H9 (cell line): ENCODE measurements at regions not wholly inside any gene's neighbourhood (a gene's known extent, or its start where the extent isn't known, plus 50 kb on each side); places are given as distances from the start of the nearest gene placed in this dataset.

ENCODE experiments used
- DNase-seq: peaks from one replicate; pipeline ENCODE4 v3.0.0-alpha.2; 2017
- H2AFZ ChIP-seq: one replicate; pipeline ENCODE4 v1.6.1; 2013; ENCODE audit warnings: mild to moderate bottlenecking, low read length, control low read depth, moderate library complexity
- H2AK5ac ChIP-seq: 2 replicates; pipeline ENCODE4 v1.6.1; 2013; ENCODE audit warnings: low read length, control low read depth, mixed read lengths; ENCODE audit not compliant: insufficient read length
- H2BK120ac ChIP-seq: one replicate; pipeline ENCODE4 v1.6.1; 2013; ENCODE audit warnings: low read depth, mild to moderate bottlenecking, low read length, control low read depth, inconsistent platforms; ENCODE audit not compliant: poor library complexity, severe bottlenecking
- H2BK12ac ChIP-seq: 2 replicates; pipeline ENCODE4 v1.6.1; 2013; ENCODE audit warnings: low read length, control low read depth, mixed read lengths, low read depth; ENCODE audit not compliant: insufficient read length
- H2BK15ac ChIP-seq: 2 replicates; pipeline ENCODE4 v1.6.1; 2013; ENCODE audit warnings: low read depth, low read length, control low read depth
- H2BK20ac ChIP-seq: one replicate; pipeline ENCODE4 v1.6.1; 2013; ENCODE audit warnings: low read depth, mild to moderate bottlenecking, low read length, control low read depth, inconsistent platforms; ENCODE audit not compliant: poor library complexity, severe bottlenecking
- H2BK5ac ChIP-seq: 2 replicates; pipeline ENCODE4 v1.6.1; 2013; ENCODE audit warnings: low read length, control low read depth, mixed read lengths; ENCODE audit not compliant: insufficient read length
- H3K14ac ChIP-seq: 2 replicates; pipeline ENCODE4 v1.6.1; 2013; ENCODE audit warnings: low read length, control low read depth; ENCODE audit not compliant: insufficient read depth
- H3K18ac ChIP-seq: 2 replicates; pipeline ENCODE4 v1.6.1; 2013; ENCODE audit warnings: low read depth, mild to moderate bottlenecking, mixed read lengths, low read length, control low read depth; ENCODE audit not compliant: insufficient read length
- H3K23ac ChIP-seq: 2 replicates; pipeline ENCODE4 v1.6.1; 2013; ENCODE audit warnings: low read length, control low read depth, mixed read lengths, low read depth; ENCODE audit not compliant: insufficient read length
- H3K23me2 ChIP-seq: 2 replicates; pipeline ENCODE4 v1.6.1; 2013; ENCODE audit warnings: low read depth, mild to moderate bottlenecking, mixed read lengths, low read length, control low read depth; ENCODE audit not compliant: insufficient read length, poor library complexity, severe bottlenecking
- H3K27ac ChIP-seq: 2 replicates; pipeline ENCODE4 v1.5.1; 2013; ENCODE audit warnings: low read length, control low read depth, mixed read lengths, low read depth; ENCODE audit not compliant: insufficient read length
- H3K27me3 ChIP-seq: 2 replicates; pipeline ENCODE4 v1.6.1; 2013; ENCODE audit warnings: low read length, control low read depth, inconsistent platforms; ENCODE audit not compliant: insufficient read depth
- H3K4ac ChIP-seq: 2 replicates; pipeline ENCODE4 v1.6.1; 2013; ENCODE audit warnings: low read depth, mild to moderate bottlenecking, control low read depth, inconsistent platforms, low read length, moderate library complexity
- H3K4me1 ChIP-seq: 2 replicates; pipeline ENCODE4 v1.6.1; 2013; ENCODE audit warnings: low read length, control low read depth, inconsistent platforms; ENCODE audit not compliant: insufficient read depth
- H3K4me2 ChIP-seq: 2 replicates; pipeline ENCODE4 v1.6.1; 2013; ENCODE audit warnings: low read length, control low read depth, mixed read lengths; ENCODE audit not compliant: insufficient read length, insufficient read depth
- H3K56ac ChIP-seq: 2 replicates; pipeline ENCODE4 v1.6.1; 2013; ENCODE audit warnings: low read depth, mild to moderate bottlenecking, mixed read lengths, low read length, control low read depth; ENCODE audit not compliant: insufficient read length
- H3K79me1 ChIP-seq: 2 replicates; pipeline ENCODE4 v1.6.1; 2013; ENCODE audit warnings: low read depth, mild to moderate bottlenecking, moderate library complexity, low read length, control low read depth, inconsistent platforms; ENCODE audit not compliant: insufficient read depth, poor library complexity, severe bottlenecking
- H3K79me2 ChIP-seq: 2 replicates; pipeline ENCODE4 v1.6.1; 2013; ENCODE audit warnings: low read length, control low read depth, inconsistent platforms; ENCODE audit not compliant: insufficient read depth
- H3K9ac ChIP-seq: 2 replicates; pipeline ENCODE4 v1.6.1; 2013; ENCODE audit warnings: low read length, control low read depth, mixed read lengths; ENCODE audit not compliant: insufficient read length; ENCODE audit errors: extremely low read depth
- H3K9me3 ChIP-seq: one replicate; pipeline ENCODE4 v1.6.1; 2013; ENCODE audit warnings: low read depth, low read length, inconsistent platforms; ENCODE audit not compliant: control insufficient read depth
- H3T11ph ChIP-seq: one replicate; pipeline ENCODE4 v1.6.1; 2013; ENCODE audit warnings: mild to moderate bottlenecking, low read length, control low read depth, inconsistent platforms
- H4K20me1 ChIP-seq: one replicate; pipeline ENCODE4 v1.6.1; 2013; ENCODE audit not compliant: control insufficient read depth, insufficient read length, insufficient read depth
- H4K5ac ChIP-seq: 2 replicates; pipeline ENCODE4 v1.6.1; 2013; ENCODE audit warnings: low read depth, mild to moderate bottlenecking, mixed read lengths, low read length, control low read depth; ENCODE audit not compliant: insufficient read length
- H4K8ac ChIP-seq: replicated peaks from 2 replicates; pipeline ENCODE4 v1.6.1; 2013; ENCODE audit warnings: low read length, control low read depth, mixed read lengths, low read depth; ENCODE audit not compliant: insufficient read length
- H4K91ac ChIP-seq: 2 replicates; pipeline ENCODE4 v1.6.1; 2013; ENCODE audit warnings: low read depth, mild to moderate bottlenecking, moderate library complexity, mixed read lengths, low read length, control low read depth; ENCODE audit not compliant: insufficient read length
- H3K27ac Mint-ChIP-seq, 3 experiments: 2 replicates in 2 of 3; 3 replicates in 1 of 3; pipeline ENCODE4 v1.8.0; 2020 to 2021; ENCODE audit warnings: mixed read lengths in 3 of 3, mild to moderate bottlenecking in 1 of 3, moderate library complexity in 1 of 3
- H3K27me3 Mint-ChIP-seq: 2 replicates; pipeline ENCODE4 v1.8.0; 2021; ENCODE audit warnings: low read depth, mild to moderate bottlenecking, moderate library complexity, mixed read lengths
- H3K36me3 Mint-ChIP-seq, 3 experiments: 2 replicates in 2 of 3; 3 replicates in 1 of 3; pipeline ENCODE4 v1.8.0; 2020 to 2021; ENCODE audit warnings: low read depth in 3 of 3, mixed read lengths in 3 of 3; ENCODE audit not compliant: insufficient read depth in 1 of 3
- H3K4me1 Mint-ChIP-seq, 2 experiments: 2 replicates each; pipeline ENCODE4 v1.8.0; 2020; ENCODE audit warnings: mixed read lengths in 2 of 2
- H3K4me3 Mint-ChIP-seq, 2 experiments: 2 replicates in 1 of 2; 3 replicates in 1 of 2; pipeline ENCODE4 v1.8.0; 2020 to 2021; ENCODE audit warnings: mild to moderate bottlenecking in 2 of 2, mixed read lengths in 2 of 2, moderate library complexity in 1 of 2
- H3K9me3 Mint-ChIP-seq, 2 experiments: 2 replicates in 1 of 2; 3 replicates in 1 of 2; pipeline ENCODE4 v1.8.0; 2020; ENCODE audit warnings: mild to moderate bottlenecking in 2 of 2, mixed read lengths in 2 of 2, moderate library complexity in 1 of 2
- WGBS: extraction: QIAGEN DNeasy Blood & Tissue Kit; methylation state at CpG from one replicate; pipeline ENCODE4 v1.1.7; 2013; ENCODE audit warnings: missing lambda C conversion rate, low lambda C conversion rate, mixed read lengths; ENCODE audit not compliant: insufficient read length; ENCODE audit errors: extremely low coverage; 5-methylcytosine and 5-hydroxymethylcytosine counted together
- TF ChIP-seq, protein P1 (sequence below): fragments of 200-600 bp; sonication (generic); conservative IDR thresholded peaks from 3 replicates; pipeline ENCODE4 v1.8.0; 2021; ENCODE audit warnings: antibody characterized with exemption, mild to moderate bottlenecking

DNA sequence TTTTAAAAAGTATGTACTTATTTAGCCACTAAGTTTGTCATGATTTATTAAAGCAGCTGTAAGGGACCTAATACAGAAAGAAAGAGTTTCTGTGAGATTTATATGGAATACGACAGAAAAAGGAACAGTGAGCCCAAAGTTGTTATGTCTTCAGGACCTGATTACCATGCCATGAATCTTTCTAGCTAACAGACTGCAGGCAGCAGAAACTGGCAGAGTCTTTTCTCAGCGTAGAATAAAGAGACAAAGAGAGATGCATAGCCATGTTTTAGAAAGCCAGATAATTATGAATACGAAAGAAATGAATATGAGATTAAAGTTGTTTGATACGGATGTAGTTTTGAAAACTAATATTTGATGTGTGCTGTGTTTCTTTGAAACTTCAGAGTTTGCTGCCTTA is 624.1 kb upstream of the ADGRB3 start:
- Histone ChIP-seq H3K4me2 (no peak overlapping the region), H4K91ac (no peak overlapping the region), H2AFZ (peak overlapping the region; percentile 56), H3K79me2 (no peaks in the 10 kb centered on the region), H3K9ac (no peak overlapping the region), H4K8ac (no peak overlapping the region), H2BK15ac (no peak overlapping the region), H3K23ac (no peak overlapping the region), H2BK5ac (no peak overlapping the region), H3K27ac (no peak overlapping the region), H3T11ph (no peak overlapping the region), H3K4me1 (no peaks in the 10 kb centered on the region), H2AK5ac (no peak overlapping the region), H3K79me1 (no peaks in the 10 kb centered on the region), H3K18ac (no peak overlapping the region), H4K5ac (no peak overlapping the region), H2BK120ac (no peak overlapping the region), H3K4ac (no peak overlapping the region), H2BK12ac (no peak overlapping the region), H2BK20ac (no peak overlapping the region), H3K14ac (no peak overlapping the region), H4K20me1 (no peaks in the 10 kb centered on the region), H3K56ac (no peak overlapping the region), H3K9me3 (no peaks in the 10 kb centered on the region), H3K23me2 (no peaks in the 10 kb centered on the region), H3K27me3 (no peaks in the 10 kb centered on the region)
- Mint-ChIP-seq H3K4me1 (peaks cover 18 to 20% of the 10 kb centered on the region in 2 experiments), H3K4me3 (no peak overlapping the region), H3K27ac (no peak overlapping the region), H3K9me3 (no peaks in the 10 kb centered on the region), H3K36me3 (no peaks in the 10 kb centered on the region), H3K27me3 (no peaks in the 10 kb centered on the region)
- no peak for DNase-seq
- TF ChIP-seq, protein P1, sequence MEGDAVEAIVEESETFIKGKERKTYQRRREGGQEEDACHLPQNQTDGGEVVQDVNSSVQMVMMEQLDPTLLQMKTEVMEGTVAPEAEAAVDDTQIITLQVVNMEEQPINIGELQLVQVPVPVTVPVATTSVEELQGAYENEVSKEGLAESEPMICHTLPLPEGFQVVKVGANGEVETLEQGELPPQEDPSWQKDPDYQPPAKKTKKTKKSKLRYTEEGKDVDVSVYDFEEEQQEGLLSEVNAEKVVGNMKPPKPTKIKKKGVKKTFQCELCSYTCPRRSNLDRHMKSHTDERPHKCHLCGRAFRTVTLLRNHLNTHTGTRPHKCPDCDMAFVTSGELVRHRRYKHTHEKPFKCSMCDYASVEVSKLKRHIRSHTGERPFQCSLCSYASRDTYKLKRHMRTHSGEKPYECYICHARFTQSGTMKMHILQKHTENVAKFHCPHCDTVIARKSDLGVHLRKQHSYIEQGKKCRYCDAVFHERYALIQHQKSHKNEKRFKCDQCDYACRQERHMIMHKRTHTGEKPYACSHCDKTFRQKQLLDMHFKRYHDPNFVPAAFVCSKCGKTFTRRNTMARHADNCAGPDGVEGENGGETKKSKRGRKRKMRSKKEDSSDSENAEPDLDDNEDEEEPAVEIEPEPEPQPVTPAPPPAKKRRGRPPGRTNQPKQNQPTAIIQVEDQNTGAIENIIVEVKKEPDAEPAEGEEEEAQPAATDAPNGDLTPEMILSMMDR, result no peak
- WGBS, result 100% methylated on average over 2 of the region's 4 CpGs
